Gastroesophageal sphincter (tissue), 3 donors: ENCODE measurements at regions not wholly inside any gene's neighbourhood (a gene's known extent, or its start where the extent isn't known, plus 50 kb on each side); places are given as distances from the start of the nearest gene placed in this dataset.

ENCODE experiments used
- CTCF ChIP-seq, 4 experiments: fragments of 200-600 bp in 2 of 4; fragments of 450-650 bp in 2 of 4; sonication (generic) in 1 of 4; IDR thresholded peaks; one replicate each; pipeline ENCODE4 v1.5.1; 2017 to 2019; ENCODE audit warnings: antibody characterized with exemption in 4 of 4, mild to moderate bottlenecking in 2 of 4, moderate library complexity in 2 of 4
- POLR2AphosphoS5 ChIP-seq: sonication (generic); formaldehyde crosslinking; IDR thresholded peaks from one replicate; pipeline ENCODE4 v1.6.1; 2017; ENCODE audit warnings: antibody characterized with exemption

- TF ChIP-seq CTCF (IDR thresholded peaks at IDR 0.05) = no peak
- no peak for TF ChIP-seq POLR2AphosphoS5
Observed at GRCh38 chr12:124083708-124084107, 110.7 kb downstream of the ZNF664 start.
